SU-DHL-6 (cell line): ENCODE measurements at regions not wholly inside any gene's neighbourhood (a gene's known extent, or its start where the extent isn't known, plus 50 kb on each side); places are given as distances from the start of the nearest gene placed in this dataset.
"Not testable (repeated sequence)": the region's sequence is repeated elsewhere in the genome, so short reads cannot be mapped to it uniquely, and the experiment has no call there.

Experiments
- H2AFZ ChIP-seq: fragments of 200-600 bp; sonication (generic); 2 replicates; pipeline ENCODE4 v1.6.1; 2014; ENCODE audit warnings: low read depth, mild to moderate bottlenecking, moderate library complexity, mixed read lengths, antibody characterized with exemption, low read length; ENCODE audit not compliant: severe bottlenecking
- H3F3A ChIP-seq: fragments of 200-600 bp; shearing (Covaris generic); 2 replicates; pipeline ENCODE4 v1.6.0; 2016; ENCODE audit warnings: antibody characterized with exemption, mild to moderate bottlenecking; ENCODE audit not compliant: insufficient read depth
- H3K27ac ChIP-seq: fragments of 200-600 bp; sonication (generic); 2 replicates; pipeline ENCODE4 v1.5.1; 2016; ENCODE audit warnings: low read depth, mild to moderate bottlenecking, low read length, moderate library complexity, mixed read lengths
- H3K27me3 ChIP-seq: fragments of 200-600 bp; sonication (generic), shearing (Covaris generic); 2 replicates; pipeline ENCODE4 v1.6.0; 2014; ENCODE audit warnings: mild to moderate bottlenecking, low read length
- H3K36me3 ChIP-seq: fragments of 200-600 bp; sonication (generic); 2 replicates; pipeline ENCODE4 v1.6.1; 2014; ENCODE audit warnings: mild to moderate bottlenecking, low read length, mixed read lengths
- H3K4me2 ChIP-seq: fragments of 300-600, 200-600 bp; shearing (Covaris generic), sonication (generic); 2 replicates; pipeline ENCODE4 v1.6.0; 2014; ENCODE audit warnings: low read length, low read depth, mild to moderate bottlenecking; ENCODE audit not compliant: poor library complexity, severe bottlenecking
- H3K4me3 ChIP-seq: fragments of 200-600 bp; sonication (generic); 2 replicates; pipeline ENCODE4 v1.5.1; 2014; ENCODE audit warnings: antibody characterized with exemption, low read length, mild to moderate bottlenecking, mixed read lengths; ENCODE audit not compliant: insufficient read depth, poor library complexity, severe bottlenecking
- H3K79me2 ChIP-seq: fragments of 200-600 bp; sonication (generic); 2 replicates; pipeline ENCODE4 v1.6.1; 2014; ENCODE audit warnings: mild to moderate bottlenecking, low read length, moderate library complexity; ENCODE audit not compliant: insufficient read depth
- H3K9ac ChIP-seq: fragments of 200-600 bp; sonication (generic); 2 replicates; pipeline ENCODE4 v1.7.0; 2014; ENCODE audit warnings: mild to moderate bottlenecking, low read length
- H3K9me2 ChIP-seq: fragments of 200-600 bp; sonication (generic); replicated peaks from 2 replicates; pipeline ENCODE4 v1.6.1; 2014; ENCODE audit warnings: low read length; ENCODE audit not compliant: insufficient read depth
- H3K9me3 ChIP-seq: fragments of 200-600 bp; sonication (generic); 2 replicates; pipeline ENCODE4 v1.6.1; 2014; ENCODE audit warnings: low read length, mixed read lengths; ENCODE audit not compliant: insufficient read depth
- H4K20me1 ChIP-seq: fragments of 200-600 bp; sonication (generic); 2 replicates; pipeline ENCODE4 v1.6.1; 2014; ENCODE audit warnings: low read depth, mild to moderate bottlenecking, antibody characterized with exemption, low read length, moderate library complexity, mixed read lengths

- not testable (repeated sequence) for H2AFZ ChIP-seq, H3K4me3 ChIP-seq, H3K9me2 ChIP-seq, H3K79me2 ChIP-seq, H3K36me3 ChIP-seq, H3K9ac ChIP-seq, H3F3A ChIP-seq, H3K4me2 ChIP-seq, H3K9me3 ChIP-seq, H3K27ac ChIP-seq, H3K27me3 ChIP-seq, H4K20me1 ChIP-seq
Measured at GRCh38 chr5:62237944-62238343, 68.1 kb upstream of the KIF2A start.

GRCh38 chr5:62238584-62238983 is 67.4 kb upstream of the KIF2A start:
- H3K9me3 ChIP-seq, H3K4me3 ChIP-seq, H4K20me1 ChIP-seq, H3K4me2 ChIP-seq, H3K27ac ChIP-seq, H3K9me2 ChIP-seq, H3K79me2 ChIP-seq, H3F3A ChIP-seq, H3K36me3 ChIP-seq, H3K27me3 ChIP-seq, H2AFZ ChIP-seq, H3K9ac ChIP-seq: not testable (repeated sequence)

DNA sequence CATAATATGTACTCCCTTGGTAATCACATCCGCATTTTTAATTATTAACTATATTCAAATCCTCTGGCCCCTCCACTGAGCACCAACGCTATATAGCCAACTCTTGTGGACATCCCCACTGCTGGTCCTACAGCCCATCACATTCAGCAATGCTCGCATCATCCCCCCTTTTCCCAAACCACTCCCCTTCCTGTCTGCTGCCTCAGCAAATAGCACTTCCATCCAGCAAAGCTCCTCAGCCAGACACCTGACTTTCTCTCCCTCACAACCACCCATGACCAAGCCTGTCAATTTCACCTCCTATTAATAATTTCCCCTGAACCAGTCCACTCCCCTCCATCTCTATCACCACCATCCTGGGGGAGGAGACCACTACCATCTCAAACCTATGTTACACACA is 65.5 kb upstream of the KIF2A start:
- H4K20me1 ChIP-seq, H3K9me2 ChIP-seq, H3K79me2 ChIP-seq, H3K9me3 ChIP-seq, H3K27ac ChIP-seq, H2AFZ ChIP-seq, H3K27me3 ChIP-seq, H3K4me2 ChIP-seq, H3K9ac ChIP-seq, H3K4me3 ChIP-seq, H3K36me3 ChIP-seq, H3F3A ChIP-seq: not testable (repeated sequence)

DNA sequence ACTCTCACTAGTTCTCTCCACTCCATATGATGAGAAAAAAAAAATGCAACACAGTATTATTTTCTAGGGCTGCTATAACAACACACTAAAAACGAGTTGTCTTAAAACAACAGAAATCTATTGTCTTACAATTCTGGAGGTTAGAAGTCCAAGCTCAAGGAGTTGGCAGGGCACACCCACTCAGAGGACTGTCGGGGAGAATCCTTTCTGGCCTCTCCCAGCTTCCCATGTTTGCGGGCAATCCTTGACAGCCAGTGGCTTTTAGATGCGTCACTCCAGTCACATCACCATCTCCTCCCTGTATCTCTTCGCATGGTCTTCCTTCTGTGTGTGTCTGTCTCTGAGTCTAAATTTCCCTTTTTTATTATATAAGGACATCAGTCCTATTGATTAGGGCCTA is 64.0 kb upstream of the KIF2A start:
- H3K9me2 ChIP-seq, H3F3A ChIP-seq, H3K36me3 ChIP-seq, H3K9ac ChIP-seq, H3K79me2 ChIP-seq, H3K4me3 ChIP-seq, H3K27ac ChIP-seq, H3K9me3 ChIP-seq, H3K27me3 ChIP-seq, H3K4me2 ChIP-seq, H2AFZ ChIP-seq, H4K20me1 ChIP-seq: not testable (repeated sequence)

DNA sequence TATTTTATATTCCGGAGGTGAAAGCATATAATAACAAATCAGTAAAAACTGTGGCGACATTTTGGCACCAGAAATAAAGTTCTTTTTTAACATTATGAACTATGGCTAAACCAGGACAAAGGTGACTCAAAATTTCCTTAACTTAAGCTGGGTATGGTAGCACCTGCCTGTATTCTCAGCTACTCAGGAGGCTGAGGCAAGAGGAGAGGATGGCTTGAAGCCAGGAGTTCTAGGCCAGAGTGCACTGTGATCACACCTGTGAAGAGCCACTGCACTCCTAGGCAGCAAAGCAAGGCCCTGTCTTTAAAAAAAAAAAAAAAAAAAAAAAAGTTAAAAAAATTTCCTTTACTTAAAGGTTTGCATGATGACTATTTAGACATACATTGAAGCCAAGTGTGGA is 63.0 kb upstream of the KIF2A start:
- H3K27me3 ChIP-seq, H3K79me2 ChIP-seq, H3K4me2 ChIP-seq, H3K9me2 ChIP-seq, H3F3A ChIP-seq, H3K4me3 ChIP-seq, H2AFZ ChIP-seq, H3K9ac ChIP-seq, H3K36me3 ChIP-seq, H3K27ac ChIP-seq, H4K20me1 ChIP-seq, H3K9me3 ChIP-seq: not testable (repeated sequence)

GRCh38 chr5:62248192-62248591 is 57.8 kb upstream of the KIF2A start:
- H3K4me2 ChIP-seq: not testable (repeated sequence)

DNA sequence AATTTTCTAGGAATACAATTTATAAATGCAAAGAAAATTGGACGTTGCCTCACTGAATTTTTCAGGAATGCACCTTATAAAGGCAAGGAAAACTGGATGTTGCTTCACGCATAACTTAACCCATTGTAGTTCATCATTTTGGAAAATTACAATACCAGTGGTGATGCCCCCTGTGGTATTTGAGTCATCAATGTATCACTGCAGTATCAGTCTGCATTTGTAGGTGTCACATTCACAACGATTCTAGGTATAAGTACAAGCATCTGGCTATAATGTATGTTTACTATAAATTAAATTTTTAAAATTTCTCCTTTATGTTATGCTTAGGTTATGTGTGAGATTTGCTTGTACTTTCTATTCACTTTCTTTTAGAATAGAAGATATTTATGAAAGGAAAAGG is 55.9 kb upstream of the KIF2A start:
- H3F3A ChIP-seq, H3K9me3 ChIP-seq, H3K79me2 ChIP-seq, H3K9me2 ChIP-seq, H3K9ac ChIP-seq, H3K4me2 ChIP-seq, H3K4me3 ChIP-seq, H3K27ac ChIP-seq, H4K20me1 ChIP-seq, H3K36me3 ChIP-seq, H2AFZ ChIP-seq, H3K27me3 ChIP-seq: not testable (repeated sequence)

More at GRCh38 chr5:62248192-62248591, 57.8 kb upstream of the KIF2A start:
- not testable (repeated sequence) for H3K27me3 ChIP-seq, H3K4me3 ChIP-seq, H3K79me2 ChIP-seq, H3F3A ChIP-seq, H2AFZ ChIP-seq, H3K36me3 ChIP-seq, H3K9me3 ChIP-seq, H4K20me1 ChIP-seq, H3K9ac ChIP-seq, H3K27ac ChIP-seq, H3K9me2 ChIP-seq

- H3K9me2 ChIP-seq, H3K27ac ChIP-seq: not testable (repeated sequence)
Measured at GRCh38 chr5:62250919-62251318, 55.1 kb upstream of the KIF2A start.

More at GRCh38 chr5:62250919-62251318, 55.1 kb upstream of the KIF2A start:
- H3K27me3 ChIP-seq, H3K4me2 ChIP-seq, H3F3A ChIP-seq, H3K79me2 ChIP-seq, H3K36me3 ChIP-seq, H2AFZ ChIP-seq, H4K20me1 ChIP-seq, H3K9me3 ChIP-seq, H3K9ac ChIP-seq, H3K4me3 ChIP-seq: not testable (repeated sequence)
